GM19023 (cell line): ENCODE measurements at regions not wholly inside any gene's neighbourhood (a gene's known extent, or its start where the extent isn't known, plus 50 kb on each side); places are given as distances from the start of the nearest gene placed in this dataset.
A peak's percentile ranks its signal among the peaks of the same experiment; 100 is the strongest.

Source experiments
- ATAC-seq: cut with Tn5 transposase; IDR thresholded peaks from one replicate; pipeline ENCODE4 v1.9.1; 2021; ENCODE audit warnings: mild to moderate bottlenecking, moderate library complexity; ENCODE audit not compliant: unreplicated experiment

GRCh38 chr10:110355141-110355831, 50.6 kb upstream of the SMNDC1 start:
- peak; percentile 37 for ATAC-seq

- ATAC-seq: peak; percentile 8
These were observed 51.4 kb upstream of the SMNDC1 start for GRCh38 chr10:110355922-110356627.

- peak; percentile 74 for ATAC-seq
These were observed 52.0 kb upstream of the SMNDC1 start for GRCh38 chr10:110356628-110357245.

GRCh38 chr10:110357252-110357780, 52.6 kb upstream of the SMNDC1 start:
- peak; percentile 21 for ATAC-seq

GRCh38 chr10:110357871-110358270, 53.2 kb upstream of the SMNDC1 start:
- no peak for ATAC-seq

- ATAC-seq: no peak
These were observed 53.6 kb upstream of the SMNDC1 start for GRCh38 chr10:110358278-110358677.

- no peak for ATAC-seq
These were observed 54.3 kb upstream of the SMNDC1 start for GRCh38 chr10:110358869-110359629.

- no peak for ATAC-seq
These were observed 56.2 kb upstream of the SMNDC1 start for GRCh38 chr10:110360857-110361474.

- no peak for ATAC-seq
These were observed 57.2 kb upstream of the SMNDC1 start for GRCh38 chr10:110361800-110362456.

- no peak for ATAC-seq
These were observed 59.1 kb upstream of the SMNDC1 start for GRCh38 chr10:110363572-110364411.

- ATAC-seq: no peak
These were observed 59.8 kb upstream of the SMNDC1 start for GRCh38 chr10:110364531-110364937.

GRCh38 chr10:110365356-110366143, 60.8 kb upstream of the SMNDC1 start:
- ATAC-seq: no peak

GRCh38 chr10:110366635-110367034, 61.9 kb upstream of the SMNDC1 start:
- ATAC-seq: no peak

- peak; percentile 63 for ATAC-seq
These were observed 63.3 kb upstream of the SMNDC1 start for GRCh38 chr10:110368002-110368401.

GRCh38 chr10:110368556-110368955, 63.8 kb upstream of the SMNDC1 start:
- ATAC-seq: no peak

- no peak for ATAC-seq
These were observed 65.3 kb upstream of the SMNDC1 start for GRCh38 chr10:110370006-110370405.

- no peak for ATAC-seq
These were observed 67.9 kb upstream of the SMNDC1 start for GRCh38 chr10:110372656-110373055.

- ATAC-seq: no peak
These were observed 68.3 kb upstream of the SMNDC1 start for GRCh38 chr10:110373059-110373458.
